H9 (cell line): ENCODE measurements at regions not wholly inside any gene's neighbourhood (a gene's known extent, or its start where the extent isn't known, plus 50 kb on each side); places are given as distances from the start of the nearest gene placed in this dataset.

Source experiments
- DNase-seq: peaks from one replicate; pipeline ENCODE4 v3.0.0-alpha.2; 2017
- H2AFZ ChIP-seq: one replicate; pipeline ENCODE4 v1.6.1; 2013; ENCODE audit warnings: mild to moderate bottlenecking, low read length, control low read depth, moderate library complexity
- H2AK5ac ChIP-seq: 2 replicates; pipeline ENCODE4 v1.6.1; 2013; ENCODE audit warnings: low read length, control low read depth, mixed read lengths; ENCODE audit not compliant: insufficient read length
- H2BK120ac ChIP-seq: one replicate; pipeline ENCODE4 v1.6.1; 2013; ENCODE audit warnings: low read depth, mild to moderate bottlenecking, low read length, control low read depth, inconsistent platforms; ENCODE audit not compliant: poor library complexity, severe bottlenecking
- H2BK12ac ChIP-seq: 2 replicates; pipeline ENCODE4 v1.6.1; 2013; ENCODE audit warnings: low read length, control low read depth, mixed read lengths, low read depth; ENCODE audit not compliant: insufficient read length
- H2BK15ac ChIP-seq: 2 replicates; pipeline ENCODE4 v1.6.1; 2013; ENCODE audit warnings: low read depth, low read length, control low read depth
- H2BK20ac ChIP-seq: one replicate; pipeline ENCODE4 v1.6.1; 2013; ENCODE audit warnings: low read depth, mild to moderate bottlenecking, low read length, control low read depth, inconsistent platforms; ENCODE audit not compliant: poor library complexity, severe bottlenecking
- H2BK5ac ChIP-seq: 2 replicates; pipeline ENCODE4 v1.6.1; 2013; ENCODE audit warnings: low read length, control low read depth, mixed read lengths; ENCODE audit not compliant: insufficient read length
- H3K14ac ChIP-seq: 2 replicates; pipeline ENCODE4 v1.6.1; 2013; ENCODE audit warnings: low read length, control low read depth; ENCODE audit not compliant: insufficient read depth
- H3K18ac ChIP-seq: 2 replicates; pipeline ENCODE4 v1.6.1; 2013; ENCODE audit warnings: low read depth, mild to moderate bottlenecking, mixed read lengths, low read length, control low read depth; ENCODE audit not compliant: insufficient read length
- H3K23ac ChIP-seq: 2 replicates; pipeline ENCODE4 v1.6.1; 2013; ENCODE audit warnings: low read length, control low read depth, mixed read lengths, low read depth; ENCODE audit not compliant: insufficient read length
- H3K23me2 ChIP-seq: 2 replicates; pipeline ENCODE4 v1.6.1; 2013; ENCODE audit warnings: low read depth, mild to moderate bottlenecking, mixed read lengths, low read length, control low read depth; ENCODE audit not compliant: insufficient read length, poor library complexity, severe bottlenecking
- H3K27ac ChIP-seq: 2 replicates; pipeline ENCODE4 v1.5.1; 2013; ENCODE audit warnings: low read length, control low read depth, mixed read lengths, low read depth; ENCODE audit not compliant: insufficient read length
- H3K27me3 ChIP-seq: 2 replicates; pipeline ENCODE4 v1.6.1; 2013; ENCODE audit warnings: low read length, control low read depth, inconsistent platforms; ENCODE audit not compliant: insufficient read depth
- H3K4ac ChIP-seq: 2 replicates; pipeline ENCODE4 v1.6.1; 2013; ENCODE audit warnings: low read depth, mild to moderate bottlenecking, control low read depth, inconsistent platforms, low read length, moderate library complexity
- H3K4me1 ChIP-seq: 2 replicates; pipeline ENCODE4 v1.6.1; 2013; ENCODE audit warnings: low read length, control low read depth, inconsistent platforms; ENCODE audit not compliant: insufficient read depth
- H3K4me2 ChIP-seq: 2 replicates; pipeline ENCODE4 v1.6.1; 2013; ENCODE audit warnings: low read length, control low read depth, mixed read lengths; ENCODE audit not compliant: insufficient read length, insufficient read depth
- H3K56ac ChIP-seq: 2 replicates; pipeline ENCODE4 v1.6.1; 2013; ENCODE audit warnings: low read depth, mild to moderate bottlenecking, mixed read lengths, low read length, control low read depth; ENCODE audit not compliant: insufficient read length
- H3K79me1 ChIP-seq: 2 replicates; pipeline ENCODE4 v1.6.1; 2013; ENCODE audit warnings: low read depth, mild to moderate bottlenecking, moderate library complexity, low read length, control low read depth, inconsistent platforms; ENCODE audit not compliant: insufficient read depth, poor library complexity, severe bottlenecking
- H3K79me2 ChIP-seq: 2 replicates; pipeline ENCODE4 v1.6.1; 2013; ENCODE audit warnings: low read length, control low read depth, inconsistent platforms; ENCODE audit not compliant: insufficient read depth
- H3K9ac ChIP-seq: 2 replicates; pipeline ENCODE4 v1.6.1; 2013; ENCODE audit warnings: low read length, control low read depth, mixed read lengths; ENCODE audit not compliant: insufficient read length; ENCODE audit errors: extremely low read depth
- H3K9me3 ChIP-seq: one replicate; pipeline ENCODE4 v1.6.1; 2013; ENCODE audit warnings: low read depth, low read length, inconsistent platforms; ENCODE audit not compliant: control insufficient read depth
- H3T11ph ChIP-seq: one replicate; pipeline ENCODE4 v1.6.1; 2013; ENCODE audit warnings: mild to moderate bottlenecking, low read length, control low read depth, inconsistent platforms
- H4K20me1 ChIP-seq: one replicate; pipeline ENCODE4 v1.6.1; 2013; ENCODE audit not compliant: control insufficient read depth, insufficient read length, insufficient read depth
- H4K5ac ChIP-seq: 2 replicates; pipeline ENCODE4 v1.6.1; 2013; ENCODE audit warnings: low read depth, mild to moderate bottlenecking, mixed read lengths, low read length, control low read depth; ENCODE audit not compliant: insufficient read length
- H4K8ac ChIP-seq: replicated peaks from 2 replicates; pipeline ENCODE4 v1.6.1; 2013; ENCODE audit warnings: low read length, control low read depth, mixed read lengths, low read depth; ENCODE audit not compliant: insufficient read length
- H4K91ac ChIP-seq: 2 replicates; pipeline ENCODE4 v1.6.1; 2013; ENCODE audit warnings: low read depth, mild to moderate bottlenecking, moderate library complexity, mixed read lengths, low read length, control low read depth; ENCODE audit not compliant: insufficient read length
- H3K27ac Mint-ChIP-seq, 3 experiments: 2 replicates in 2 of 3; 3 replicates in 1 of 3; pipeline ENCODE4 v1.8.0; 2020 to 2021; ENCODE audit warnings: mixed read lengths in 3 of 3, mild to moderate bottlenecking in 1 of 3, moderate library complexity in 1 of 3
- H3K27me3 Mint-ChIP-seq: 2 replicates; pipeline ENCODE4 v1.8.0; 2021; ENCODE audit warnings: low read depth, mild to moderate bottlenecking, moderate library complexity, mixed read lengths
- H3K36me3 Mint-ChIP-seq, 3 experiments: 2 replicates in 2 of 3; 3 replicates in 1 of 3; pipeline ENCODE4 v1.8.0; 2020 to 2021; ENCODE audit warnings: low read depth in 3 of 3, mixed read lengths in 3 of 3; ENCODE audit not compliant: insufficient read depth in 1 of 3
- H3K4me1 Mint-ChIP-seq, 2 experiments: 2 replicates each; pipeline ENCODE4 v1.8.0; 2020; ENCODE audit warnings: mixed read lengths in 2 of 2
- H3K4me3 Mint-ChIP-seq, 2 experiments: 2 replicates in 1 of 2; 3 replicates in 1 of 2; pipeline ENCODE4 v1.8.0; 2020 to 2021; ENCODE audit warnings: mild to moderate bottlenecking in 2 of 2, mixed read lengths in 2 of 2, moderate library complexity in 1 of 2
- H3K9me3 Mint-ChIP-seq, 2 experiments: 2 replicates in 1 of 2; 3 replicates in 1 of 2; pipeline ENCODE4 v1.8.0; 2020; ENCODE audit warnings: mild to moderate bottlenecking in 2 of 2, mixed read lengths in 2 of 2, moderate library complexity in 1 of 2
- CTCF ChIP-seq: fragments of 200-600 bp; sonication (generic); conservative IDR thresholded peaks from 3 replicates; pipeline ENCODE4 v1.8.0; 2021; ENCODE audit warnings: antibody characterized with exemption, mild to moderate bottlenecking
- WGBS: extraction: QIAGEN DNeasy Blood & Tissue Kit; methylation state at CpG from one replicate; pipeline ENCODE4 v1.1.7; 2013; ENCODE audit warnings: missing lambda C conversion rate, low lambda C conversion rate, mixed read lengths; ENCODE audit not compliant: insufficient read length; ENCODE audit errors: extremely low coverage; 5-methylcytosine and 5-hydroxymethylcytosine counted together

DNA sequence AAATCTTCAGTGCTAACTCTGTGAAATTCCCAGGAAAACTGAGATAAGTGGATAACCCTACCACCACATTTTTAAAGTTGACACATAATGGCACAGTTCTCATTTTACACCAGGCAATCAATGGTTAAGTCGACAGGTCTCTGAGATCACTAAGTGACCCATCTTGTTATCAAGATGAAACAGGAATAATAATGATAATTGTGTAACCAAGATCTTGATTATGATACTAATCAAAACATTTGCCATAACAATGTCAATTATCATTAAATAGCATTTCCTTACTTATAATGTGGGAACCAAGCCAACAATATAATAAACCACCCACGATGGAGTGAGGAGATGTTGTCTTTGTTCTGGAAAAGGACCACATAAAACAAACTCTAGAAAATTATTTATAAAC, 541.6 kb downstream of the TFAP2B start:
- Histone ChIP-seq H4K91ac (no peak overlapping the region), H2BK15ac (no peak overlapping the region), H3T11ph (no peak overlapping the region), H2AFZ (no peak overlapping the region), H3K4me1 (no peaks in the 10 kb centered on the region), H2BK12ac (no peak overlapping the region), H2BK120ac (no peak overlapping the region), H2BK20ac (no peak overlapping the region), H3K79me1 (no peaks in the 10 kb centered on the region), H2BK5ac (no peak overlapping the region), H3K27ac (no peak overlapping the region), H3K4ac (no peak overlapping the region), H3K23ac (no peak overlapping the region), H3K9me3 (no peaks in the 10 kb centered on the region), H4K5ac (no peak overlapping the region), H3K27me3 (no peaks in the 10 kb centered on the region), H4K8ac (no peak overlapping the region), H3K18ac (no peak overlapping the region), H3K23me2 (no peaks in the 10 kb centered on the region), H3K56ac (no peak overlapping the region), H3K9ac (no peak overlapping the region), H3K4me2 (no peak overlapping the region), H3K79me2 (no peaks in the 10 kb centered on the region), H4K20me1 (no peaks in the 10 kb centered on the region), H3K14ac (no peak overlapping the region), H2AK5ac (no peak overlapping the region)
- no peak for TF ChIP-seq CTCF
- H3K9me3 Mint-ChIP-seq, result no peaks in the 10 kb centered on the region
- no peaks in the 10 kb centered on the region for H3K36me3 Mint-ChIP-seq
- H3K27ac Mint-ChIP-seq, result no peak overlapping the region
- DNase-seq, result no peak
- no peaks in the 10 kb centered on the region for H3K27me3 Mint-ChIP-seq
- no CpG with 5 or more reads among the region's 2 CpGs for WGBS
- H3K4me1 Mint-ChIP-seq, result no peaks in the 10 kb centered on the region
- no peak overlapping the region for H3K4me3 Mint-ChIP-seq
